ENCODE measurements at regions not wholly inside any gene's neighbourhood (a gene's known extent, or its start where the extent isn't known, plus 50 kb on each side); places are given as distances from the start of the nearest gene placed in this dataset.

DNA sequence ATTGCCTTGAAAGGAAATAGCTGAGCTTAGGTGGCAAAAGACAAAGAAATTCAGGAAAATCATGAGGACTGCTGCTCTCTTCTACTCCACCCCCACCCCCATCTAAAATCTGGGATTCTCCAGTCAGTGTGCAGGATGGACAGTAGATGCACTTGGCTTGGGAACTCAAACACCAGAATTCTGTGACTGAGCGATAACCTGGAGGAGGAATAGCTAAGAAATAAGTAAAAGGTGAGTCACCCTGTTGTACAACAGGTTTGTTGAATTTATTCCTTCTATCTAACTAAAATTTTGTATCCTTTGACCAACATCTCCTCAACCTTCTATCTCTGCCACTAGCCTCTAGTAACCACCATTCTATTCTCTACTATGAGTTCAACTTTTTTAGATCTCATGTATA is 1029.9 kb upstream of the ACVR2A start:
- no peak for DNase-seq (ENCODE audit: low read depth in 3 of 3)

DNA sequence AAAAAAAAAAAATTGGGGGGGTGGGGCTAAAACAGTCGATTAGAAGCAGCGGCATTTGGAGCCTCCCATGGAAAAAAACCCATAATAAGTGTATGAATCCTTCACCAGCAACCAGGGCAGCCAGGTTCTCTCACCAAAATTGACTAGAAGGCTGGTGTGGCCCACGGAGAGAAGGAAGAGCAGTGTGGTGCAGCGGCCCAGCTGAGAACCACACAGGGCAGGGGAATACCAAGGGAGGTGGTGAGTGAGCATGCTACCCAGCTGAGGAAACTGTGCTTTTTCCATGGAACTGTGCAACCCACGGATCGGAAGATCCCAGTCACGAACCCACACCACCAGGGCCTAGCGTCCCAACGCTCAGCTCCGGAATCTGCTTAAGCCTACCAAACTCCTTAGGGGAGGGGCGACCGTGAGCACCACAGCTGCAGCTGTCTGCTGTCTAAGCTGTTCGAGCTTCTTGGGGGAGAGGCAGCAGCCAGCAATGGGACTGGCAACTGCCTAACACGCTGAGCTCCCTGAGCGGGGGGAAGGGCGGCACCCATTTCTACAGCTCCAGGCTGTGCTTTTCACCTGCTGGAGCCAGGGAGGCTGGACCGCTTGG is 1037.2 kb upstream of the ACVR2A start:
- DNase-seq (ENCODE audit: low read depth in 3 of 3): no peak

DNA sequence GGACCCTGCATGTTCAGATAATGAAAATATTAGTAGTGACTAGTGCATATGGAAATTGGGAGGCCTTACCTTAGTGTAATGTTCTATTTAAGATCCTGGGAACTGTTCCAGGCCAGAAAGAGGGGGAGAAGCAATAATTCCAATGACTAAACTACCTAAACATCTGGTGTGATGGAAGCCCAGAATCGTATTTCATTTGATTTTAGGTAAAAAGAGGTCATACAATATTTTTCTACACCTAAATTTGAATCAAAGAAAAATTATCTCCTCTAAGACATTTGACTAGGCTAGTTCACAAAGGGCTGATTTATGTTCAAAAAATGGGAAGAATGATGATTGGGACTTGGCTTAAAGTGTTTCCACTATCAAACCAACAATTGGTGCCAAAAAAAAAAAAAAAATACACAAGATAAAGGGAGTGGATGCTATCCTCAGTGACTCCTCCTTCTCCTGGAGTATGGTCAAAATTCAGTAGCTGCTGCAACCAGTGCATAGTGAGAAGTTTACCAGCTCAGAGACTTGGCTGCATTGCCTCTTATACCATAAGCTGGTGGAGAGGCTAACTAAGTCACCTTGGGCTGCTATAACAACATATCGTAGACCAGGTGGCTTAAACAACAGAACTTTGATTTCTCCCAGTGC is 1038.3 kb upstream of the ACVR2A start:
- no peak for DNase-seq (ENCODE audit: low read depth in 3 of 3)

DNA sequence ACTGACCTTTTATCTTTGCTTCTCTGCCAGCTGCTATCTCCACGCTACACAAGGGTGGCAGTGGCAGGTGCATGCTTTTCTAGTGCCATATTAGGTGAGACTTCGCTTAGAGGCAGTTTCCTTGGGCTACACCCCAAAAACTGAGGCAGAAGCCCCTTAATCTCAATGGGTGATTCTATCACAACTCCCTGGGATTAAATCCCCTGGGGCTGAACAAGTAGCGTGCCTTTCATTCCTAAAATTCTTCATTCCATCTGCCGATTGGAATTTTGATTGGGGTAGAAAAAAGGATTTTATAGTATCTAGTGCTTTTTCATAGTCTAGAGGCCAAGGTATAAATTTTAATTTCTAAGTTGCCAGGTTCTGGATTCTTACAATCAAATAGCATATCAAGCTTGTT is 1040.5 kb upstream of the ACVR2A start:
- no peak for DNase-seq (ENCODE audit: low read depth in 3 of 3)

DNA sequence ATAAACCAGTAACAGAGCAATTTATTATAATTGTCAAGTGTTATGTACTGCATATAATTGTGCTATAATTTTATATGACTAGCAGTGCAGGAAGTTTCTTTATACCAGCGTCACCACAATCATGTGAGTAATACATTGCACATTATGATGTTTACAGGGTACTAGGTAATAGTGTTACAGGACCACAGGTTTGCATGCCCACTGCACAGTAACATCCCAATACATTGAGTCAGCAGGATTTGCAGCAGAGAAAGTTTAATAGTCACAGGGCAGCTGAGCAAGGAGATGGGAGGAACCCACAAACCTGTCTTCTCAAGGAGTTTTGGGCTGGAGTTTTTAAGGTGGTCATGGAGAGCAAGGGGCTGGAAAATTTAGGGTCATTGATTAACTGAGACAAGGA is 1042.9 kb upstream of the ACVR2A start:
- no peak for DNase-seq (ENCODE audit: low read depth in 3 of 3)

DNA sequence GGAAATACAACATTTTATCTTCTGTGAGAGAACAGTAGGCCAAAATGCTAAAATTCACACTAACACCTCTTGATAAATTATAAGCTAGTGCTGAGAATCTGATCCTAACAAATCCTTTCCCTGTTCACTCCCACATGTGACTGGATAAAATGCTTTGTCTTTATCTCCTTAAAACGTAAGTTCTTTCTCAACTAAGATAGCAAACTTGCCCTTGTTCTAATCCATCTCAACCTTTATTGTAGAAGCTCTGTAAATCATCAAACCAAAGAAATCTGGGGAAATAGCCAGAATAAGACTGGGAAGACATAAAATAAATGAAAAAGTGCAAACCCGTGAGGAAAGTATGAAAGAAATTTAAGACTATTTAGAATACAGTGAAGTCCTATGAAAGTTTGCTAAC is 1058.4 kb upstream of the ACVR2A start:
- no peak for DNase-seq (ENCODE audit: low read depth in 3 of 3)

DNA sequence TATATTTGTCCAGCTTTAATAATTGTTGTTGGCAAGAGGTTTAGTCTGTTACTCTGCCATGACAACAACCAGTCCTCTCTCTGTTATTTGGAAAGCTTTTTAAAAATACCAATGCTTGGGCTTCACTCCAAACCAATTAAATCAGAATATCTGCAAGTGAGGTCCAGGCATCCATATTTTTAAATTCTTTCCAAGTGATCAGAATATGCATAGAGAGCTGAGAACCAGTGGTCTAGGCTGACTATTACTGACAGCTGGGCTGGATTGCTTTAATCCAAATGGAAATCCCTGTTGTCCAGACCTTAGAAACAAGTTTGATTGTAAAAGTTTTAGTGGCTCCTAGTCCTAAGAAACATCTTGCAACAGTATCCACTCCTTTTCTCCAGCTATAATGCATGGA is 1059.7 kb upstream of the ACVR2A start:
- DNase-seq (ENCODE audit: low read depth in 3 of 3): no peak

DNA sequence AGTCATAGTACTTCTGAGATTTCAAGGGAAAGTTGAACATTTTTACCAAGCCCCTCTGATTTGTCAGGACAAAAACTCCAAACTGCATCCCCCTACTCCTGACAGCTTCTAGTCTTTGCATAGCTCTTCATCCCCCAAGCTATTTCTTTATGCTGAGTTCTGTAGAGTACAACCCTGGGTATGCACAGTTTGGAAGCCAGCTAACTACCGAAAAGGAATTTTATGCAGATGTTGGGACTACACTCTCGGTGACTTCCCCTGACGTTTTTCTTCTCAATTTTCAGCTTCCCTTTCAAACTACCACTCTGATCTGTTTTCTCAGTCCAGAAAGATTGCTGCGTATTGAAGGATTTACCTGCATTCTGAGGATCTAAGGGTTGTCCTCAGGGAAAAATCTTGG is 1060.2 kb upstream of the ACVR2A start:
- no peak for DNase-seq (ENCODE audit: low read depth in 3 of 3)

DNA sequence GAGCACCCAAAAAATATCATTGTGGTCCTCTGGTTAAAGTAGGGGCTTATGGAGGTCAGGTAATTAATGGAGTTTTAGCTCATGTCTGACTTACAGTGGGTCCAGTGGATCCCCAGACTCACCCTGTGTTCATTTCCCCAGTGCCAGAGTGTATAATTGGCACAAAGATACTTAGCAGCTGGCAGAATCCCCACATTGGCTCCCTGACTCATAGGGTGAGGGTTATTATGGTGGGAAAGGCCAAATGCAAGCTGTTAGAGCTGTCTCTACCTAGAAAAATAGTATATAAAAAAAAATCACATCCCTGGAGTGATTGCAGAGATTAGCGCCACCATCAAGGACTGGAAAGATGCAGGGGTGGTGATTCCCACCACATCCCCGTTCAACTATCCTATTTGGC is 1067.6 kb upstream of the ACVR2A start:
- DNase-seq (ENCODE audit: low read depth in 3 of 3): no peak

DNA sequence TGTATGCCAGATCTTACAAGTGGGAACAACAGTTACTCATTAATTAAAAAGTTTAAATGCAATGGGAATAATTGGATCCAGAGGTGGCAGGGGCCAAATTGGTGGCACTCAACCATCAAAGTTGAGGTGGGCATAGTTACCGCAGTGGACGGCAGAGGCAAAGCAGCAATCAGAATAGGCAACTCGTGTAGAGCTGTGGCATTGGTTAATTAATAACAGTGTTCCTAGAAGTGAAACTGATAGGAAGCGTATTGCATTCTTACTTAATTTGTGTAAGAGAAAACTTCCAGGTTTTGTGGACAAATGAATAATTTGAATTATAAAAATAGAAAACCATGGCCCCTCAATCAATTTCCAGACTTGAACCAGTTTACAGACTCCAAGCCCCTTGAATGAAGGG is 1068.2 kb upstream of the ACVR2A start:
- DNase-seq (ENCODE audit: low read depth in 3 of 3): no peak

DNA sequence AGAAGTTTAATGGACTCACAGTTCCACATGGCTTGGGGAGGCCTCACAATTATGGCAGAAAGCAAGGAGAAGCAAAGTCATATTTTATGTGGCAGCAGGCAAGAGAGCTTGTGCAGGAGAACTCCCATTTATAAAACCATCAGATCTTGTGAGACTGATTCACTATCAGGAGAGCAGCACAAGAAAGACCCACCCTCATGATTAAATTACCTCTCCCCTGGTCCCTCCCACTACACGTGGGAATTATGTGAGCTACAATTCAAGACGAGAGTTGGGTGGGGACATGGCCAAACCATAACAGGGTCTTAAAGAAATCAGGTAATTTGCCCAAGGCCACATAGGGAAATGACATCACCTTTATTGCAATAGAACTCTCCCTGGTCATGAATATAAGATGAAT is 1073.3 kb upstream of the ACVR2A start:
- no peak for DNase-seq (ENCODE audit: low read depth in 3 of 3)

DNA sequence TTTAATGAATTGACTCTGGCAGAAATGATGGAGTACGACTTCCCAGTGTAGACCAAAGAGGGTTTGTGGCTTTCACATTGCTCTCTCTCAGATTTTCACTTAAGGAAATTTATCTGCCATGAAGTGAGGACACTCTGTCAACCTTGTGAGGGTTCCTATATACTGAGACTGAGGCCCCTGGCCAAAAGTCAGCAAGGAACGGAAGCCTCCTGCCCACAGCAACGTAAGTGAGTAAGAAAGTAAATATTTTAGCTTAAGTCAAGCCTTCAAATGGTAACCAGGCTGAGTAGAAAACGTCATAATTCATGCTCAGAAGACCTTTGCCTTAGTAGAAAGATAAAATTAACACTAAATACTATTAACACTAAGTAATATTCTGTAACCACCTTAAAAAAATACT is 1080.5 kb upstream of the ACVR2A start:
- no peak for DNase-seq (ENCODE audit: low read depth in 3 of 3)

DNA sequence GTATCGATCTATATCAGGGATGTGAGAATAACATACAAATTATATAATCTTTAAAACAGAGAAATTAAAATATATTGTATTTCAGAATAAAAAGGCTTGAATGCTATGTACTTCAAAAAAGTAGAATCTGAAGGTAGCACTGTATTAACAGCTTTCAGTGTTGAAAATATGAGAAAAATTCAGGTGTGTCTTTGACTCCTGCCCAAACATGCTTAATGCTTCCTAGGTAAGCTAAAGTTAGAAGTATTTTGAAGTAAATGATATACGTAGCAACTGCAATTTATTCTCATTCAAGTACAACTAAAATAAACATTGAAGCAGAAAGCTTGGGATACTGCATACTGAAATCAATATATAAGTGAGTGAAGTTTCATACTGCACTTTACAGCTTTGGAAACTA is 1082.0 kb upstream of the ACVR2A start:
- DNase-seq (ENCODE audit: low read depth in 3 of 3): no peak

DNA sequence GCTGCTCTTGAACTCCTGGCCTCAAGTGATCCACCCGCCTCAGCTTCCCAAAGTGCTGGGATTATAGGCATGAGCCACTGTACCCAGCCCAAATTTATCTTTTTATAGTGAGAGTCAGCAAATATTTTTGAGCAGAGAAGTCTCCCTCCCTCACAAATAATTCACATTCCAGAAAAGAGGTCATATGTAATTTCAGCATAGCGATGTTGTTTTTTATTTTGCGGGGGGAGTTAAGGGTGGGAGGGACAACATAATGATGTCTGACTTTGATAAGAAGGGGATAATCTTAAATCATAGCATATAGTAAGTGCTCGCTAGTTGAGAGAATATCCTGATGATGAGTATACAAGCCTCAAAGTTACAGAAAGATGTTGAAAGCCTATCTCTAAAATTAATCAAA is 1090.2 kb upstream of the ACVR2A start:
- DNase-seq (ENCODE audit: low read depth in 3 of 3): no peak

DNA sequence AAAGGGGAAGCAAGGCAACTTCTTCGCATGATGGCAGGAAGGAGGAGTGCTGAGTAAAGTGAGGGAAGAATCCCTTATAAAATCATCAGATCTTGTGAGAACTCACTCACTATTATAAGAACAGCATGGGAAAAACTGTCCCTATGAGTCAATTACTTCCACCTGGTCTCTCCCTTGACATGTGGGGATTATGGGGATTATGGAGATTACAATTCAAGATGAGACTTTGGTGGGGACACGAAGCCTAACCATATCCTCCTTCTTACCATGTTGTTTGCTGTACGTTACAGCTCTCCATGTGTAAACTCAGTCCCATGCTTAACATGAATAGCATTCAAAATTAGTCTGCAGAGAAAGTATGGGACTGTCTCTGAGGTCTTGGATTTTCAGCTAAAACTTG is 1096.8 kb upstream of the ACVR2A start:
- DNase-seq (ENCODE audit: low read depth in 3 of 3): no peak

DNA sequence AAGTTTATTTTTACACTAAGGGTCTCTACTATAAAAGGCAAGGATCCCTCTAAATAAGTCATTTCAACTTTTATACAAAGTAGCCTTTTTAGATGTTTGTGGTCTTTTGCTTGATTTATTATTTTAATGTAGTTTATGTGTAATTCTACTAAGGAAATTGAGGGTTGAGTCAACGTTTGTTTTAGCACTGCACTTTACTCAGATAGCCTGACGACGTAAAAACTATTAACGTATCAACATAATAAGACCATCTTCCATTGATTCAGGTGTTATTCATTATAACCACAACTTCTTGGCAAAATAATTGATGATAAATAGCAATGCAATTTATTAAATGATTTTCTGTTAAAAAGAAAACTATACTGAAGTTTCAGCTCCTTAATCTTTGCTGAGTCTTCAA is 1103.6 kb upstream of the ACVR2A start:
- no peak for DNase-seq (ENCODE audit: low read depth in 3 of 3)

DNA sequence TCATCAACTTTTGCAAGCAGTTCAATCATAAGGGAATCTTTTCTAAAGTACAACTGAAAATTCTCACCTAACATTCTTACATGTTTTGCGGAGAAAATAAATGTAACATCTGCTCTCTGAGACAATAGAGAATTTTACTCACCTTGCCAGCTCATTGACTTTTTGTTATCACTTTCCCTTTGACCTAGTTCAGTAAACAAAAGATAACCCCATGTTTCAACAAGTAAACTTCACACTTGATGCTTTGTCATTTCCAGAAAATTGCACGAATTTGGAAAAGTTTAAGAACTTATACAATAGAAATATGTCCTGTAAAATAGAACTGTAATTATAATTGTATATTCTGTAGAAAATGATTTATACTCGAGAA is 1110.0 kb upstream of the ACVR2A start:
- no peak for DNase-seq (ENCODE audit: low read depth in 3 of 3)

DNA sequence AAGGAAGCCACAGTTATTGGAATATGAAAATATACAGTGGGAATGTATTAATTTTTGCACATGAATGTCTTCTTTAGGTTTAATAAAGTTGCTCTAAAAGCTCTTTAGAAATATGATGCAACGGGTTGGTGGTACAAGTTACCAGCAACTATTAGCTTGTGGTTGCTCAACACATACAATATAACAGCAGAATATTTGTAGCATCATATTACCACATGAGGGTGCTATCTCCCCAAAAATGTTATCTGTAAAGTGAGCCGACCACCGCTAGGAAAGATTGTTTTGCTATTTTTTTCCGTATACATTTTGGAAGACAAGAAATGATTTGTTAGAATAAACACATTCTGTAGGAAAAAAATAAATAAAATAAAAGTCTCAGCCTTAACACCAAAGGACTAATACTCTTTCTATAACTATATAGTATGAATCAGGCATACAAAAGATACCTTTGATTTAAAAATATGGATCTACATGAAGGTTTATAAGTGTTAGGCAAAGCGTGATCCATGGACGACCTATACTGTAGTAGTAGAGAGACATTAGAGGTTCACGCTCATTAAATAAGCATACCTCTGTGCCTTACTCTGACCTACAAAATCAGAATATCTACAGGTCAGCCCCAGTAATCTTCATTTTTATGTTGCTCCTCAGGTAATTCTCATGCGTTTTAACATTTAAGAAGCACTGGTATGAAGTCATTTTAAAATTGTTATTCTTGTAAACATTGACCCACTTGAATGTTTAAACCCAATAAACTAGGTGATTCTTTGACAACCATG is 1110.6 kb upstream of the ACVR2A start:
- DNase-seq (ENCODE audit: low read depth in 3 of 3): no peak

DNA sequence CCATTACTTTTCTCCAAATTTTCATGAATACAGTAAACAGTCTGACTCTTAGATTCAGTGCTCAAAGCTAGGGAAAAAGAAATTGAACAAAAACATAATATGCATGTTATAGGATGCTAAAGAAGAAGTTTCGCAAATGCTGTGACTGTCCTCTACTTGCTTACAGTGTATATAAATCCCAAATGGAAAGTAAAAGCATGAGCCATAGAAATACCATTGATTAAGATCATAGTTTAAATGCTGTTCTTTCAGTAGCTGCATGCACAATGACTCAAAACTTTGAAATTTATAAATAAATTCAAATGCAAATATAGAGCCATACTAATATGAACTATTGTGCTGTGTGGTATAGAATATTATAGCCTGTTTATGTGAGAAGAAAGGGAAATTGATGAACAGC is 1113.9 kb upstream of the ACVR2A start:
- DNase-seq (ENCODE audit: low read depth in 3 of 3): no peak

DNA sequence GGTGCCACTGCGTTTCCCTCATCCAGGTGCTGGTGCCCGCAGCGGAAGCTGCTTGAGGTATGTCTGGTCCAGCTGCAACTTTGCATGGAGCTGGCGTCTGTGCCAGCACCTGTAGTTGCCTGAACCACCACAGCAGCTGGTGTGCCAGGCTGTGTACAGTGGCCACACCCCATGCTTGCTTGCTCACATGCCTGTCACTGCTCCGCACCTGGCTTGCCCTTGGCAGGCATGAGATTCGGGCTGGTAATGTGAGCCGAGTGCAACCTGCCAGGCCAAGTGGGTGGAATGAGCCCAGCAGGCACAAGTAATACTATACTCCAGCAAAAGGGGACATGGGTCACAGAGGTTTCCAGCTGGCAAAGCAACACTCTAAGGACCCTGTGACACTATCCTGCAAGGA is 1123.3 kb upstream of the ACVR2A start:
- no peak for DNase-seq (ENCODE audit: low read depth in 3 of 3)

DNA sequence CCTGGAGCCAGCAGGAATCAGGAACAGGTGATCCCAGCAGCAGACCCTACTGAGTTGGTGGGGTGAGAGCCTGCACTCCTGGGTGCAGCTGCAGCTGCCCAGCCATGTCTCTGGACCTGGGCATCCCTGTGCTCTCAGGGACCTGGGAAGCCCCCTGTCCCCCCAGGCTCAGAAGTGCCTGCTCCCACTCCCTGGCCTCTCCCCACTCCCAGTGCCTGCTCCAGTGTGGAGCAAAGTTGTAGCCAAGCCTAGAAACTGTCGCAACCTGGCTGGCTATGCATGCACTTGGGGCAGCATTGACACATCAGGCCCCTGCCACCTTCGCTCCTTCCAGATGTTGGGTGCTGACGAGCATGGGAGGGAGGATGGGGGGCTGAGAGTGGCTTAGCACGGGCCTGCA is 1124.7 kb upstream of the ACVR2A start:
- DNase-seq (ENCODE audit: low read depth in 3 of 3): no peak

DNA sequence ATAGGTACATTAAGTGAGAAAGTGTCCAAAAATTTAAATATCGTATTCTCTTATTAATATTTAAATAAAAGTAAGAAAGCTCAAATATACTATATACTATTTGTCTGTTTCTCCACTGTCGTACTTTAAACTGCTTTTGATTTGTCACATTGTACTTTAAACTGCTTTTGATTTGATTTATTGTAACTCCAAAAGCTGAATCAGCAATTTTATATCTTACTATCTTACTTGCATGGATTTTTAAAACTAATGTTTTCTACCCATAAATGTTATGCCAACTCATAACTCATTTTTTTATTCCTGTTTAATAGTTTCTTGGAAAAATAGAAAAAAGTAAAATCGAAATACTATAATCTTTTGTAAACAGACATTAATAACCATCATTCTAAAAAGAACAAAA is 1128.2 kb upstream of the ACVR2A start:
- DNase-seq (ENCODE audit: low read depth in 3 of 3): no peak

DNA sequence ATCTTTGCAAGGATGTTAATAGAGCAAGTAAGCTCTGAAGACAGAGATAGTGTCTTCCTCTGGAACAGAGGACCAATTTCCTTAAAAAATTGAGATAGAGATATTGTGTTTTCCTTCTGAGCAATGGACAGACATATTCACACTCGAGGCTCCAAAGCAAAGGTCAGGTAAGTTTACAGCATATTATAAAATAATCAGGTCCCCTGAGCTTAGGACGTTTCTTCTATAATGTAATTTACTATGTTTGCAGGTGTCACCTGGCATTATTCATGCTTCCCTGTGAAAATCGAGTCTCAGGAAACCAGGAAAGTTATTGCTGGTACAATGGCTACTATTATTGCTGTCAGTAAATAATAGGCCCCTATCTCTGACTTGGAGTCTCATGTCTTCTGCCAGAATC is 1135.8 kb upstream of the ACVR2A start:
- no peak for DNase-seq (ENCODE audit: low read depth in 3 of 3)

DNA sequence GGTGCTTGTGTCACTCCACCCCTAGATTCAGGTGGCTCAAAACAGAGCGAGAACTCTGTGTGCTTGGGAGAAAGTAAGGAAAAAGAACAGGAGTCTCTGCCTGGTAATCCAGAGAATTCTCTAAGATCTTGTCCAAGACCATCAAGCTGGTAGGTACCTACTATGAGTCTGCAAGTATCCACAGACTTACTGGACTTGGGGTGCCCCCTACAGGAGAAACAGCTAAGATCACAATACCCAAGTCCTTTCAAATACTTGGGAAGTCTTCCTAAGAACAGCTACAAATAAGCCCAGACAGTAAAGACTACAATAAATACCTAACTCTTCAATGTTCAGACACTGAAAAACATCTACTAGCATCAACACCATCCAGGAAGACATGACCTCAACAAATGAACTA is 1143.6 kb upstream of the ACVR2A start:
- DNase-seq (ENCODE audit: low read depth in 3 of 3): no peak
